Jurkat, Clone E6-1 (cell line): ENCODE measurements at regions not wholly inside any gene's neighbourhood (a gene's known extent, or its start where the extent isn't known, plus 50 kb on each side); places are given as distances from the start of the nearest gene placed in this dataset.

Source experiments
- DNase-seq: peaks from one replicate; pipeline ENCODE4 v3.0.0-alpha.2; 2011; ENCODE audit warnings: low read depth, low spot score
- H3K4me3 ChIP-seq: 2 replicates; pipeline ENCODE4 v1.5.1; 2011; ENCODE audit warnings: mild to moderate bottlenecking, low read length, control low read depth, moderate library complexity

GRCh38 chr5:89981021-89981420, 428.5 kb downstream of the CETN3 start:
- H3K4me3 ChIP-seq = no peak overlapping the region
- no peak for DNase-seq

GRCh38 chr5:89973516-89973915, 436.0 kb downstream of the CETN3 start:
- H3K4me3 ChIP-seq = no peak overlapping the region

GRCh38 chr5:89972901-89973300, 436.7 kb downstream of the CETN3 start:
- no peak overlapping the region for H3K4me3 ChIP-seq
- no peak for DNase-seq

More at GRCh38 chr5:89973516-89973915, 436.0 kb downstream of the CETN3 start:
- DNase-seq = no peak

GRCh38 chr5:89968958-89969381, 440.6 kb downstream of the CETN3 start:
- no peak for DNase-seq
- H3K4me3 ChIP-seq = no peak overlapping the region

- H3K4me3 ChIP-seq = no peak overlapping the region
- DNase-seq = no peak
Observed at GRCh38 chr5:89967771-89968444, 441.6 kb downstream of the CETN3 start.

GRCh38 chr5:89956838-89957237, 452.7 kb downstream of the CETN3 start:
- H3K4me3 ChIP-seq = no peak overlapping the region
- DNase-seq = no peak

GRCh38 chr5:89954916-89955315, 454.6 kb downstream of the CETN3 start:
- no peak for DNase-seq
- H3K4me3 ChIP-seq = no peak overlapping the region

- DNase-seq = no peak
- H3K4me3 ChIP-seq = no peak overlapping the region
Observed at GRCh38 chr5:89951876-89952275, 457.7 kb downstream of the CETN3 start.

- DNase-seq = no peak
- no peak overlapping the region for H3K4me3 ChIP-seq
Observed at GRCh38 chr5:89950234-89950633, 459.3 kb downstream of the CETN3 start.

GRCh38 chr5:89948977-89949376, 460.6 kb downstream of the CETN3 start:
- DNase-seq = no peak

GRCh38 chr5:89946916-89947315, 462.6 kb downstream of the CETN3 start:
- H3K4me3 ChIP-seq = no peak overlapping the region
- DNase-seq = no peak

More at GRCh38 chr5:89948977-89949376, 460.6 kb downstream of the CETN3 start:
- no peak overlapping the region for H3K4me3 ChIP-seq

GRCh38 chr5:89946508-89946907, 463.0 kb downstream of the CETN3 start:
- H3K4me3 ChIP-seq = no peak overlapping the region
- DNase-seq = no peak

GRCh38 chr5:89942171-89942570, 467.4 kb downstream of the CETN3 start:
- no peak for DNase-seq
- H3K4me3 ChIP-seq = no peak overlapping the region

GRCh38 chr5:89936576-89936975, 473.0 kb downstream of the CETN3 start:
- no peak overlapping the region for H3K4me3 ChIP-seq
- DNase-seq = no peak

- no peak overlapping the region for H3K4me3 ChIP-seq
- DNase-seq = no peak
Observed at GRCh38 chr5:89934069-89934468, 475.5 kb downstream of the CETN3 start.

GRCh38 chr5:89932771-89933181, 476.8 kb downstream of the CETN3 start:
- DNase-seq = no peak
- no peak overlapping the region for H3K4me3 ChIP-seq

- H3K4me3 ChIP-seq = no peak overlapping the region
- no peak for DNase-seq
Observed at GRCh38 chr5:89930591-89931392, 478.8 kb downstream of the CETN3 start.

- DNase-seq = no peak
- no peak overlapping the region for H3K4me3 ChIP-seq
Observed at GRCh38 chr5:89929834-89930233, 479.7 kb downstream of the CETN3 start.

- H3K4me3 ChIP-seq = no peak overlapping the region
- no peak for DNase-seq
Observed at GRCh38 chr5:89929173-89929572, 480.4 kb downstream of the CETN3 start.

- DNase-seq = no peak
- H3K4me3 ChIP-seq = no peak overlapping the region
Observed at GRCh38 chr5:89922161-89922560, 487.4 kb downstream of the CETN3 start.

- no peak overlapping the region for H3K4me3 ChIP-seq
- no peak for DNase-seq
Observed at GRCh38 chr5:89917112-89917511, 492.4 kb downstream of the CETN3 start.
